GM18861 (cell line): ENCODE measurements at regions not wholly inside any gene's neighbourhood (a gene's known extent, or its start where the extent isn't known, plus 50 kb on each side); places are given as distances from the start of the nearest gene placed in this dataset.

Source experiments
- ATAC-seq: cut with Tn5 transposase; IDR thresholded peaks from one replicate; pipeline ENCODE4 v1.9.1; 2021; ENCODE audit not compliant: unreplicated experiment

DNA sequence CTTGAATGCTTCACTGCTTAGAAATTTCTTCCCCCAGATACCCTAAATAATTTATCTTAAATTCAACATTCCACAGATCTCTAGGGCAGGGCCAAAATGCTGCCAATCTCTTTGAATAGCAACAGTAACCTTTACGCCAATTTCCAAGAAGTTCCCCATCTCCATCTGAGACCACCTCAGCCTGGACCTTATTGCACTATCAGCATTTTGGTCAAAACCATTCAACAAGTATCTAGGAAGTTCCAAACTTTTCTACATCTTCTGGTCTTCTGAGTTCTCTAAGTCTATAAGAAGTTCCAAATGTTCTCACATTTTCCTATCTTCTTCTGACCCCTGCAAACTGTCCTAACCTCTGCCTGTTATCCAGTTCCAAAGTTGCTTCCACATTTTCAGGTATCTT lies 1306.9 kb upstream of the SORCS1 start:
- no peak for ATAC-seq

- ATAC-seq: no peak
These were observed 1305.4 kb upstream of the SORCS1 start for GRCh38 chr10:108469940-108470339.

DNA sequence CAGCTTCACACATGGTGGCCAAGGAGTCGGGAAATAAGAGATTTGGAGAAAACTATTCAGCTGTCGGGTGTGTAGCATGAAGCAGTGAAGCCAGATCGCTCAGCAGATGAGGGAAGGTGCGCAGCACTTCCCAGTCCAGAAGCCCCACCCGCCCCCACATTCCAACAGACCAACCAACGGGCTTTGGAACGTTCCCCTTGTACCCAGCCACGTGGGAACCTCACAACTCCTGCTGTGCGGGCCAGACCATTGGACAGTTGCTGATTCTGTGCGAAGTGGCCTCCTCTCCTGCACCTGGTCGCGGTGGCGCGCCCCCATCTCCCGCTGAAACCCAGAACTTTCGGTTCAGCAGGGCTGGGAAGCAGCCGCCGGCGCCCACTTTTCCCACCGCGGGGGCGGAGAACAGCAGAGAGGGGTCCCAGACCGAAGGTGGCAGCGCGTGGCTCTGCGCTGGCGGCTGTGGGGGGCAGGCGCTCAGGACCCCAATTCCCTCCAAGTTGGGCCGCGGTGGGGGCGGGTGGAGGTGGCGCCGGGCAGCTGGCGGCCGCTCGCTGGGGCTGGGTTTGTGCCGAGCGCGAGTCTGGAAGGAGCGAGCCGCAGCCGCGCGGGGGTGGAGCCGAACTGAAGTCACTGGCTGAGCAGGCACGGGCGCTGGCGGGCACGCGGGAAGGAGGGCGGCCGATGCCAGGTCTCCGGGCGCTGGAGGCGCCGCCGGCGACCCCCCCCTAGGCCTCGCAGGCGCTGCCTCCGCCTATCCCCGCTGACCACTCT lies 1301.5 kb upstream of the SORCS1 start:
- ATAC-seq: no peak

GRCh38 chr10:108462005-108462404 lies 1297.5 kb upstream of the SORCS1 start:
- no peak for ATAC-seq

- ATAC-seq: no peak
These were observed 1290.3 kb upstream of the SORCS1 start for GRCh38 chr10:108454793-108455192.

DNA sequence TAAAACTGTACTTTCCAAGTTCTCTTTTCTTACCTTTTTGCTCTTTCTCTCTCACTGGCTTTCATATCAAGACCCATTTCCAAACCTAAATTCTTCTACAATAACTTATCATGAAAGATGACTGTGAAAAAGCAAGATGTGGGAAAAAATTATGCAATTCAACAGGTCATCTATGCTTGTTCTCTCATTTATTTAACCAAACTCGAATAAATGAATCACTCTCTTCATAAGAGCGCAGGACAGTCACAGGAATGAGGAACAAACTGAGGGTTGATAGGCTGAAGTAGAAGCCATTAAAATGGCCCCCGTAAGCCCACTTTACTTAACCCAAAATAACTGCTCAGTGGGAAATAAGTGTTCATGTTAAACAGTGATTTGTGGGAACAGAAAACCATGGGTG lies 1289.7 kb upstream of the SORCS1 start:
- ATAC-seq: no peak

DNA sequence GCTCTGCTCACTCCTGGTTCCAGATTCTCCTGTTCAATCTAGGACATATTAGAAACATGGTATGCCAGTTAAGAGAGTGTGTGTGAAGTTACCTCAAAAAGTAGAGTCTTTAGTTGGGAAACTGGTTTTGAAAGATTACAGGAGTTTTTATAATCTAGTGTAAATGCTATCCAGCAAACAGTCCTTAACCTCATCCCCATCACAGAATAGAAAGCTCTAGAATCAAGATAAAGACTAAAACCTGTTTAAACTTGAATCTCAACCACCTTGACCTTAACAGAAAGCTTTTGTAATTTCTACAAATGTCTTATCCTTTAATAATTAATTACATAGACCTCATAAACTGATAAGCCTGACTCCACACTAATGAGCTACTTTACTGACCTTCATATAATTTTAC lies 1288.7 kb upstream of the SORCS1 start:
- no peak for ATAC-seq

GRCh38 chr10:108452533-108452932 lies 1288.0 kb upstream of the SORCS1 start:
- no peak for ATAC-seq

DNA sequence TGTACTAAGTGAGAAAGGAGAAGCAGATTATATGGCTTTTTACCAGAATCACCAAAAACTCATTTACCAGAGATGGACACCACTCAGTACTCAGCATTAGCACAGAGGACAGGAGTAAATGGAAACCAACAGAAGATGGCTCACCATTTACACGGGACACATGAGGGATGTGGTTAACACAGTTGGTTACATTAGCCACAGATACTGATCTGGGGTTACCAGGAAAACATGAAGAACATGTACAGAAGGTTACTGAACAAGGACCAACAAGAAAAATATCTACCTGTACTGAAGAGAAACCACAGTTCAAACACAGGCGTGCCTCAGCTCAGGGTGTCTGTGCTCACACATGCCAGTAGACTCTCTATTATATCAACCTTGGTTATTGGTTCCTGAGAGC lies 1285.8 kb upstream of the SORCS1 start:
- no peak for ATAC-seq

GRCh38 chr10:108445746-108446145 lies 1281.2 kb upstream of the SORCS1 start:
- ATAC-seq: no peak

DNA sequence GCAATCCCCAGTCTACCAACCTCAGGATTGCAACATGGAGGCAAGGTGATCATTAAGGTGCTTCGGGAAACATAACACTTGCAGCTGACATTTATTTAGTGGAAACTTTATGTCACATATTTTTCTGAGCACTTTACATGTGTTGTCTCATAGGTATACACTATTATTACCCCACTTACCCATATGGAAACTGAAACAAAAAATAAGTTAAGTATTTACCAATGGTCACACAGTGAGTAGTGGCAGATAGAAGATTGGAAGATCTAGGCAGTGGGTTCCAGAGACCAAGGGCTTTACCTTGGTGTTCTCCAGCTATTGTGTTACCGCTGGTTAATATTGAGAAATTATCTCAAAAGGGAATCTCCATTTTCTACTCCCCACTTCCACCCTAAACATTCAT lies 1279.1 kb upstream of the SORCS1 start:
- ATAC-seq: peak; percentile 96

DNA sequence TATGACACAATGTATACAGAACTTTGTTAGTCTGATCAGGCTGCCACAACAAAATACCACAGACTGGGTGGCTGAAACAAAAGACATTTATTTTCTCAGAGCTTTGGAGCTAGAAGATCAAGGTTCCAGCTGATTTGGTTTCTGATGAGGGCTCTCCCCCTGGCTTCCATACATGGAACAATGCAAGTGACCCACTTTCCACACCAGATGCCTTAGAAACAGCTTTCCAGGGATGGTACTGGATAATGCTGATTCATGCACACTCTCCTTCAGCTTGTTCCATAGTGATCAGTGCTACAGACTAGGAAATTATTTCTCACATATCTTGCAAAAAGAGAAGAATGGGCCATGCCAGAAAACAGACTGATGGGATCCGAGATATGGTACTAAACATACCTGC lies 1274.9 kb upstream of the SORCS1 start:
- ATAC-seq: no peak

DNA sequence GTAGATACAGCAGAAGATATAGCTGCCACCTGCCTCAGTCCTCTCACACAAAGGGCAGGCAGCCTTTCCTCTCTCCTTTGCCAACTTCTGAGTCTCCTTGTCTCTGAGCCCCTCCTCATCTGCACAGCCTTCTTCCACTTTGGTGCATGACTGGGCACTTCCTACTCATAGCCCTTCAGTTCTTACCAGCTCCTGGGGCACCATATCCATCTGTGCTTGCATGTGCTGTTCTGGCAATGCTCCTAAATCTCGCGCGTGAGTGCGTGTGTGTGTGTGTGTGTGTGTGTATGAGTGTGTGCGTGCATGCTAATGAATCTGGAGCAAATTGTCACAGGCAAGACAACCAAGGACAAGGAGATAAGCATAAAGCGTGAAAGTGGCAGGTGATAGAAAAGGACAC lies 1271.6 kb upstream of the SORCS1 start:
- no peak for ATAC-seq

DNA sequence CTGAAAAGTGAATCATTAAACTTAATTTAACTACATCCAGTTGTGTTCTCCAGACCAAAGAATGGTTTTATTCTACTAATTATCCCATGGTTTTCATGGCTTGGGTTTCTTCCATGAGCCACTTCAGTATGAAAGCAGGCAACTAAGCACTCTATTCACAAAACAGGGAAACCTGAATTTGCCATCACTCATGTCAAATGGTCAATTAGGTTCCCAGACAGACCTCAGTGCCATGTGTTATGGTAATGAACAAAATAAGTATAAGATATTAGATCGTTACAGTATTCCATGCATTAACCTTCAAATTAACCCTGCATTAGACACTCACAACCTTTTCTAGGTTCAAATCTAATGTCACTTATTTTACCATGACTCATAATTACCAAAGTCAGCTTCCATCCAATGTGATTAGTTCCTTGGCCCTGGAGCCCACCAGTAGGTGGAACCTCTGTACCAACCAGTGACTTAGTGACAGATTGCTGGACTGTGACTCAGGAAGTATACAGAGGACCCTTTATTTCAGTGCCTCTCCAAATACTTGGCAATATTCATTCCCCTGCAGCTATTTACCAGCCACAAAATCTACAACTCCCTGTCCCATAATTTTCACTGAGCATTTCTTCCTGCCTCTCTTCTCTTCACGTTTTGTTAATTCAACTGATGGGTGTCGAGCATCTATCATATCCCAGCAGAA lies 1270.2 kb upstream of the SORCS1 start:
- no peak for ATAC-seq

- no peak for ATAC-seq
These were observed 1262.6 kb upstream of the SORCS1 start for GRCh38 chr10:108427146-108427545.

DNA sequence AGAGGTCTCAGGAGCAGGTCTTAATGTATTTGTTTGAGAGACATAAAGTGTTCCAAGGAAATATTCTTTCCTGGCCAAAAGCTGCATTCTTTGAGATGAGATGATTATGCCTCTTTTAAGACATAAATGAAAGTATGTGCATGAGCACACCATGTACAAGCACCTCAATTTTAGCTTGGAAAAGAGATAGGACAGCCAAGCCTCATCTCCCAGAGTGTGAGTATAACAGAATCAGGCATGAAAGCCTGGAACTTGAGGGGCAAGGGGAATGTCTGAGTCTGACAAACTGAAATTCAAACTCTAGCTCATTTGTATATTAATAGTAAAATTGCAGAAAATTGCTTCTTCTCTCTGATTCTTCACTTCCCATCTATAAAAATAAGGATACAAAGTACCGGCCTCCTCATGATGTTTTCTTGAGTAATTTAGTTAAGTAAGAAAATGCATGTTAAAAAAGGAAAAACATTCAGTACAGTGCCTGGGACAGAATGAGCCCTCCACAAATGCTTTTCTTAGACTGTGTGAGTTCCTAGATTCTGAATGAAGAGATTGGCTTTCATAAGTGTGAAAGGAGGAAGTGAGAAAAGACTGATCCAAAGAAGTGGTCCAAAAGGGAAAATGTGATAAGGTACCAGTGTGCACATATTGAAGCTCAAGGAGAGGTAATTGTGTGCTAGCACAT lies 1260.9 kb upstream of the SORCS1 start:
- ATAC-seq: no peak

GRCh38 chr10:108424656-108425055 lies 1260.2 kb upstream of the SORCS1 start:
- ATAC-seq: no peak

GRCh38 chr10:108422286-108422685 lies 1257.8 kb upstream of the SORCS1 start:
- no peak for ATAC-seq

DNA sequence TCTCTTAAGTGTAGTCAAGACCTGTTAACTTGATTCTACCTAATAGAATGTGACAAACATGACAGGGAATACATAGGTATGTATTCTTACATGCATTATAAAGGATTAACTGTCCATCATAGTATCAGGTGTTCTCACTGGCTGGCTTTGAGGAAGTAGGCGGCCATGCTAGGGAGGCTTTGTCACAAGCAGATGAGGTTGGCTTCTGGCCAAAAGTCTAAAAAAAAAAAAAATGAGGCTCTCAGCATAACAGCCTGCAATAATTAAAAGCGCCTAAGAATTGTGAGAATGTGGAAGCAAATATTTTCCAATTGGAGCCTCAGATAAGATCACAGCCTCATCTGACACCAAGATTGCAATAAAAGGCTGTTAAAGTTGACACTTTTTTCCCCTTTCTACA lies 1256.8 kb upstream of the SORCS1 start:
- ATAC-seq: no peak

DNA sequence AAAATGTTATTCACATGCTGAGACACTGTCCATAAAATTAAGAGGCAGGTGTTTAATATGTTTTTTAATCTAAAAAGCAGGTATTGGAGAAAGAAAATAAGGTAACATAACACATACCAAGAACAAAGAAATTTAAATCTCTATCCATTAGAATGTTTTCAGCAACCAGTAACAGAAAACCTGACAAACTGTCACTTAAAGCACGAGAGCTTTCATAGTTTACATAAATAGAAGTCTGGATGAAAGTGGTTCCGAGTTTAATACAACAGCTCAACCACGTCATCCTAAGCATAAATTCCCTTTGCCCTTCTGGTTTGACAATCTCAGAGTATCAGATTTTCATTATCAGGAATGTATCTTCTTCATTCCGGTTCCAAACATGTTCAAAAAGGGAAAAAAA lies 1249.4 kb upstream of the SORCS1 start:
- ATAC-seq: no peak

GRCh38 chr10:108412323-108412722 lies 1247.8 kb upstream of the SORCS1 start:
- no peak for ATAC-seq

DNA sequence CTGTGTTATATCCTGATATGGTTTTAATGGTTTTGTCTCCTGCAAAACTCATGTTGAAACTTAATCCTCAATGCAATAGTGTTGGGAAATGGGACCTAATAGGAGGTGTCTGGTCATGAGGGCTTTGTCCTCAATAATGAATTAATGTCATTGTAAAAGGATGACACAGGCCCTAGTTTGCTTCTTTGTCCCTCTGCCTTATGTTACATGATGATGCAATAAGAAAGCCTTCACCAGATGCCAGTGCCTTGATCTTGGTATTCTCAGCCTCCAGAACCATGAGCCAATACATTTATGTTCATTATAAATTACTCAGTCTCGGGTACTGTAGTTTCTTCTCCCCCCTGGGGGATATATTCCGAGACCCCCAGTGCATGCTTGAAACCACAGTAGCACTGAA lies 1247.4 kb upstream of the SORCS1 start:
- ATAC-seq: no peak
